ENCODE measurements at regions not wholly inside any gene's neighbourhood (a gene's known extent, or its start where the extent isn't known, plus 50 kb on each side); places are given as distances from the start of the nearest gene placed in this dataset.

DNA sequence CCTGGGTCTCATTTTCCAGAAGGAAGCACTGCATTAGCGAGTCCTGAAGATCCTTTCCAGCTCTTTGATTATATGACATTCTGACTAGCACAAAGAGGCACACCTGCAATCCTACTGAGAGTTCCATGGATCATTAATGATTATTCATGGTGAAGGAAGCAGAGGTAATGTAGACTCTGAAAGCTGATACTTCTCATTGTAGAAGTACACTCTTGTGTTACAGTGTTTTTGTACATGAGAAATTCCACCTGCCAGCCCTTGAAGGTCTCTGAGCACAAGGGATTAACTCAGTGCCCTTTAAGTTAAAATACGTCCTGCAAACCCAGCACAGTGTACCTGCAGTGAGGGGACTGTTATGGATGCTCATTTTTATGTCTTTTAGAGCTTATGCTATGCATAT, 558.8 kb upstream of the FBXO33 start:
- H3K36me3 ChIP-seq (ENCODE audit: low read depth) = no peaks in the 10 kb centered on the region
- DNase-seq (no peak), ATAC-seq (no peak)
- H3K4me3 ChIP-seq = no peak overlapping the region
- TF ChIP-seq, protein P1, sequence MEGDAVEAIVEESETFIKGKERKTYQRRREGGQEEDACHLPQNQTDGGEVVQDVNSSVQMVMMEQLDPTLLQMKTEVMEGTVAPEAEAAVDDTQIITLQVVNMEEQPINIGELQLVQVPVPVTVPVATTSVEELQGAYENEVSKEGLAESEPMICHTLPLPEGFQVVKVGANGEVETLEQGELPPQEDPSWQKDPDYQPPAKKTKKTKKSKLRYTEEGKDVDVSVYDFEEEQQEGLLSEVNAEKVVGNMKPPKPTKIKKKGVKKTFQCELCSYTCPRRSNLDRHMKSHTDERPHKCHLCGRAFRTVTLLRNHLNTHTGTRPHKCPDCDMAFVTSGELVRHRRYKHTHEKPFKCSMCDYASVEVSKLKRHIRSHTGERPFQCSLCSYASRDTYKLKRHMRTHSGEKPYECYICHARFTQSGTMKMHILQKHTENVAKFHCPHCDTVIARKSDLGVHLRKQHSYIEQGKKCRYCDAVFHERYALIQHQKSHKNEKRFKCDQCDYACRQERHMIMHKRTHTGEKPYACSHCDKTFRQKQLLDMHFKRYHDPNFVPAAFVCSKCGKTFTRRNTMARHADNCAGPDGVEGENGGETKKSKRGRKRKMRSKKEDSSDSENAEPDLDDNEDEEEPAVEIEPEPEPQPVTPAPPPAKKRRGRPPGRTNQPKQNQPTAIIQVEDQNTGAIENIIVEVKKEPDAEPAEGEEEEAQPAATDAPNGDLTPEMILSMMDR (IDR thresholded peaks at IDR 0.05) = no peak
- intact Hi-C loops (cut with DNase I, micrococcal nuclease) = no loop called here
- H3K9me3 ChIP-seq = no peaks in the 10 kb centered on the region
- H3K4me1 ChIP-seq (ENCODE audit: low read depth) = no peaks in the 10 kb centered on the region

DNA sequence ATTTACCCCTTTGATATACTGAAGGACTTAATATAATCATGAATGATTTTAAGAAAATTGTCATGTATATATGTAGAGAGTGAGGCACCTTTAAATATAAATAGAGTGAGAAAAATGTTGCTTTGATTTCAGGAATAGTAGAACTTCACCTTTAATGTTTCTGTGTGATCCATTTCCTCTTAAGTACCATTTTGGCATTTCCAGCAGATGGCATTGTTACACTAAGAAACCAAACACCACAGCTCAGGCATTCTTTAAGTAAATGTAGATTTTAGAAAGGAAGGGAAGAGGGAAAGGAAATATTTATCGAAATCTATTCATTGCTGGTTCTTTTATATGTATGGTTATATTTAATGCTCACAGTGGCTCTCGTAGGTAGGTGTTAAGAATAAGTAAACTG, 556.7 kb upstream of the FBXO33 start:
- Histone ChIP-seq H3K4me1 (ENCODE audit: low read depth) (no peaks in the 10 kb centered on the region), H3K4me3 (no peak overlapping the region), H3K36me3 (ENCODE audit: low read depth) (no peaks in the 10 kb centered on the region), H3K9me3 (no peaks in the 10 kb centered on the region)
- ATAC-seq (no peak), DNase-seq (no peak)
- TF ChIP-seq, protein P1 (IDR thresholded peaks at IDR 0.05) = no peak
- intact Hi-C loops (cut with DNase I, micrococcal nuclease) = no loop called here

DNA sequence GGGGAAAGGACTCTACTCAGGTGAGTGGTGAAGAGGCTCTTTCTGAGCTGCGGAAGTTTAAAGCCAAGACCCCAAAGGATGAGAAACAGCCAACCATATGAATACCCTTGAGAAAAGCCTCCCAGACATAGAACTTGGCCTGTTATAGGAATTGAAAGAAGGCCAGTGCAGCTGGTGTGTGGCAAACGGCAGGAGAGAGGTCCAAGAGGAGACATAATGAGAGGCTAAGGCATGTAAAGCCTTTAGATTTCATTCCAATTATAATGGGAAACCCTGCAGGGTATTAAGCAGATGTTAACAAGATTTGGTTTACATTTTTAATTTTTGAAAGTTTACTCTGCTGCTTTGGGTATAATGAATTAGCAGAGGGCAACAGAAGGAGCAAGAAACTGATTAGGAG, 552.1 kb upstream of the FBXO33 start:
- Histone ChIP-seq H3K4me1 (ENCODE audit: low read depth) (no peaks in the 10 kb centered on the region), H3K9me3 (no peaks in the 10 kb centered on the region), H3K36me3 (ENCODE audit: low read depth) (no peaks in the 10 kb centered on the region), H3K4me3 (no peak overlapping the region)
- intact Hi-C loops (cut with DNase I, micrococcal nuclease) = no loop called here
- DNase-seq = no peak
- no peak for ATAC-seq
- TF ChIP-seq, protein P1 (IDR thresholded peaks at IDR 0.05) = no peak

DNA sequence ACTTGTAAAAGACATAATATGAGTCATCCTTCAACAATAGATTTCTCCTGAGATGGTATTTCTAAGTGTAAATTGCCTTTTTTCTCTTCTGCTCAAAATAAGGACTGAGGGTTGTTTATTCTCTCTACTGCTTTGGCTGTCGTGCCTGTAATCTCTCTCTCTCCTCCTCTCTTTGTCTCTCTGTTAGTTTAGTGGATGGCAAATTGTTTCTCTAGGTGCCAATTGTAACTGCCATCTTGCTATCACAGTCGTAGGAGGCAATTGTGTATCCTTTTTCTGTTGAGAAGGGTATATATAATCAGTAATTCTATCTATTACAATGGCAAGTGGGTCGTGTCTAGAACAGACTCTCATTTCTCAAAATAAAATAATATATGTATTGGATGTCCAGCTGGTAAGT, 545.0 kb upstream of the FBXO33 start:
- H3K9me3 ChIP-seq = no peaks in the 10 kb centered on the region
- H3K36me3 ChIP-seq (ENCODE audit: low read depth) = no peaks in the 10 kb centered on the region
- H3K4me1 ChIP-seq (ENCODE audit: low read depth) = no peaks in the 10 kb centered on the region
- intact Hi-C loops (cut with DNase I, micrococcal nuclease) = no loop called here
- ATAC-seq (no peak), DNase-seq (no peak)
- TF ChIP-seq, protein P1 (IDR thresholded peaks at IDR 0.05) = no peak
- H3K4me3 ChIP-seq = no peak overlapping the region

DNA sequence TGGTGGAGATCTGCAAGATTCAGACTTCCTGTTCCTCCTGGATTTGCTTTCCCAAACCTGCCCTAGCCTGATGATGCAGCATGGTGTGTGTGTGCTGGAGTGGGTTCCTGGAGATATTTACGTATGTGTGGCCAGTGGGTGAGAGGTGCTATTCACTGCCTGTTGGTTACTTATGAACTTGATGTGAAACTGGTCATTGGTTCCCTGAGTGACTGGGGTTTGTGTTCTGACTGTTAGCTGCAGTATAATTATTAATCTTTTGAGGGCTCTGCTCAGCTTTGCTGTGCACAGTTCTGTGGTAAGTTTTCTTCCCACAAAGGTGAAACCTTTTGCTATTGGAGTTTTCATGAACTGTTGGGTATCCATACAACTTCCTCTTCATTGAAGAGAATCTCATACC, 541.8 kb upstream of the FBXO33 start:
- intact Hi-C loops (cut with DNase I, micrococcal nuclease) = no loop called here
- ATAC-seq (no peak), DNase-seq (no peak)
- H3K9me3 ChIP-seq = peaks cover 5% of the 10 kb centered on the region
- TF ChIP-seq, protein P1 (IDR thresholded peaks at IDR 0.05) = no peak
- no peaks in the 10 kb centered on the region for H3K36me3 ChIP-seq (ENCODE audit: low read depth)
- no peak overlapping the region for H3K4me3 ChIP-seq
- no peaks in the 10 kb centered on the region for H3K4me1 ChIP-seq (ENCODE audit: low read depth)

DNA sequence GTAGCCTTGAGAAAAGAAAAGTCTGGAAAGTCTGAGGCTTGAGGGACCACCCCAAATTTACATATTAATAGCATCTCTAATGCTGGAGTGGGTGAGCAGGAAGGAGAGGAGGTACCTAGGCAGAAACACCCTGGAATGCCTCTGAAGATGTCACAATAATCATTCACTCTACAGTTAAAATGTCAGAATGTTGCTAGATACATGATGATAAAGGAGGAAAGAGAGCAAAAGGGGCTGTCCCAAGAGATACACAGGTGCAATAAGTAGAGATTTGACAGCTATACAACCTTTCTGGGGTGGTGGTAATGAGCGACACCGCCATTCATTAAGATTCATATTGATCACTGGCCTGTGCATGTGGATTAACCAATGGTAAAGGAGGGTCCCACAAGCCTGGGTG, 540.5 kb upstream of the FBXO33 start:
- intact Hi-C loops (cut with DNase I, micrococcal nuclease) = no loop called here
- ATAC-seq (no peak), DNase-seq (no peak)
- H3K4me1 ChIP-seq (ENCODE audit: low read depth) = no peaks in the 10 kb centered on the region
- H3K36me3 ChIP-seq (ENCODE audit: low read depth) = no peaks in the 10 kb centered on the region
- TF ChIP-seq, protein P1 (IDR thresholded peaks at IDR 0.05) = no peak
- peaks cover 5% of the 10 kb centered on the region for H3K9me3 ChIP-seq
- H3K4me3 ChIP-seq = no peak overlapping the region
